CD4-positive, alpha-beta T cell (primary cell): ENCODE measurements at regions not wholly inside any gene's neighbourhood (a gene's known extent, or its start where the extent isn't known, plus 50 kb on each side); places are given as distances from the start of the nearest gene placed in this dataset.

ENCODE experiments used
- ATAC-seq: fragments of 200-7000 bp; cut with Tn5 transposase; one replicate; pipeline ENCODE4 v1.10.0; 2022; ENCODE audit warnings: mild to moderate bottlenecking; ENCODE audit not compliant: poor library complexity
- CTCF ChIA-PET: fragments of 350-600 bp; sonication (Branson Sonifier 250); formaldehyde crosslinking; loops from one replicate; lab custom pipeline; 2021; ENCODE audit warnings: antibody characterized with exemption, inconsistent platforms; lab: Charles Lee
- POLR2A ChIA-PET: fragments of 350-600 bp; sonication (Branson Sonifier 250); formaldehyde crosslinking; loops from one replicate; lab custom pipeline; 2021; ENCODE audit warnings: antibody characterized with exemption, inconsistent platforms; lab: Charles Lee
- DNase-seq, 14 experiments: peaks; one replicate each; pipeline ENCODE4 v3.0.0-alpha.2; 2013 to 2020; ENCODE audit warnings: mixed read lengths in 2 of 14
- H3K27ac ChIP-seq, 2 donors: one replicate each; pipeline versions ENCODE4 v1.5.1 to v1.7.0; 2013; ENCODE audit warnings: low read length in 2 of 2, low read depth in 1 of 2, mild to moderate bottlenecking in 1 of 2
- H3K27me3 ChIP-seq, 2 experiments: 1 replicate in 1 of 2; 2 replicates in 1 of 2; pipeline versions ENCODE4 v1.6.1 to v1.7.0; 2013; ENCODE audit warnings: low read length in 2 of 2, control low read depth in 1 of 2, mild to moderate bottlenecking in 1 of 2, moderate library complexity in 1 of 2; ENCODE audit not compliant: insufficient read depth in 2 of 2, control insufficient read depth in 1 of 2
- H3K36me3 ChIP-seq: one replicate; pipeline ENCODE4 v1.6.1; 2013; ENCODE audit warnings: low read length, control low read depth; ENCODE audit not compliant: insufficient read depth
- H3K4me1 ChIP-seq: one replicate; pipeline ENCODE4 v1.6.1; 2013; ENCODE audit warnings: low read length, control low read depth; ENCODE audit not compliant: insufficient read depth
- H3K4me3 ChIP-seq: one replicate; pipeline ENCODE4 v1.5.1; 2013; ENCODE audit warnings: mild to moderate bottlenecking, low read length, moderate library complexity
- H3K9me3 ChIP-seq, 2 experiments: 1 replicate in 1 of 2; 2 replicates in 1 of 2; pipeline versions ENCODE4 v1.6.1 to v1.7.0; 2013; ENCODE audit warnings: low read length in 2 of 2, mild to moderate bottlenecking in 2 of 2, control low read depth in 1 of 2, moderate library complexity in 1 of 2; ENCODE audit not compliant: control insufficient read depth in 1 of 2, insufficient read depth in 1 of 2
- H3K27ac Mint-ChIP-seq: one replicate; pipeline ENCODE4 v1.8.0; 2020; ENCODE audit warnings: mixed read lengths
- H3K27me3 Mint-ChIP-seq: one replicate; pipeline ENCODE4 v1.8.0; 2021; ENCODE audit warnings: mixed read lengths
- H3K36me3 Mint-ChIP-seq: one replicate; pipeline ENCODE4 v1.8.0; 2021; ENCODE audit warnings: low read depth, mixed read lengths
- H3K4me1 Mint-ChIP-seq: one replicate; pipeline ENCODE4 v1.8.0; 2021; ENCODE audit warnings: low read depth, mixed read lengths
- H3K4me3 Mint-ChIP-seq: one replicate; pipeline ENCODE4 v1.8.0; 2020; ENCODE audit warnings: mild to moderate bottlenecking, mixed read lengths
- H3K9me3 Mint-ChIP-seq: one replicate; pipeline ENCODE4 v1.8.0; 2020; ENCODE audit warnings: mixed read lengths
- intact Hi-C, 2 experiments: fragments of 100-400 bp; cut with DNase I in 1 of 2; cut with micrococcal nuclease in 1 of 2; formaldehyde crosslinking; loops; one replicate each; pipeline versions ENCODE4 v1.15.1 to v1.9.0; 2023 to 2025; cut with DNase I, micrococcal nuclease
- TF ChIP-seq, protein P1 (sequence below): fragments of 200-600 bp; IDR thresholded peaks from one replicate; pipeline ENCODE4 v1.8.0; 2022; ENCODE audit warnings: antibody characterized with exemption, mild to moderate bottlenecking

DNA sequence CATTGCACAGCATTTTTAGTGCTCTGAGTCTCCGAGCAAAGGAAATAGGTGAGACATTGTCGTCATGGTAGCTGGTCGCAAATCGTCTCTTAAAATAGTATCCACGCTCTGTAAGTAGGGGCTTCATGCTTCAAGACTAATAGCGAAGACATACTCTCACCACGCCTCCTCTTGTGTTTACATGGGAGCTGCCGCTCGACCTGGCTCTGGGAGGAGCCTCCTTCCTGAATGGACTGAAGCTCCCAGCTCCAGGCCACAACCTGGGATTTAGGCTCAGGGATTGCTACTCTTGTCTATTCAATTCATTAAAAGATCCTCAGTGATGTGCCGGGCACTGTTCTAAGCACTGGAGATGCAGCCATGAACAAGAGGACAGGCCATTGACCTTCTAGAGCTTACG lies 196.1 kb upstream of the GALNT17 start:
- H3K4me3 Mint-ChIP-seq, result no peak overlapping the region
- DNase-seq (no peak), ATAC-seq (no peak)
- H3K36me3 ChIP-seq, result no peaks in the 10 kb centered on the region
- no peak overlapping the region for H3K4me3 ChIP-seq
- H3K27ac ChIP-seq, result no peak overlapping the region
- H3K4me1 ChIP-seq, result no peaks in the 10 kb centered on the region
- no peaks in the 10 kb centered on the region for H3K27me3 Mint-ChIP-seq
- peaks cover 10% of the 10 kb centered on the region for H3K9me3 Mint-ChIP-seq
- H3K4me1 Mint-ChIP-seq, result no peaks in the 10 kb centered on the region
- no peak overlapping the region for H3K27ac Mint-ChIP-seq
- POLR2A ChIA-PET, result no interaction called here
- intact Hi-C loops, result no loop called here
- TF ChIP-seq, protein P1, sequence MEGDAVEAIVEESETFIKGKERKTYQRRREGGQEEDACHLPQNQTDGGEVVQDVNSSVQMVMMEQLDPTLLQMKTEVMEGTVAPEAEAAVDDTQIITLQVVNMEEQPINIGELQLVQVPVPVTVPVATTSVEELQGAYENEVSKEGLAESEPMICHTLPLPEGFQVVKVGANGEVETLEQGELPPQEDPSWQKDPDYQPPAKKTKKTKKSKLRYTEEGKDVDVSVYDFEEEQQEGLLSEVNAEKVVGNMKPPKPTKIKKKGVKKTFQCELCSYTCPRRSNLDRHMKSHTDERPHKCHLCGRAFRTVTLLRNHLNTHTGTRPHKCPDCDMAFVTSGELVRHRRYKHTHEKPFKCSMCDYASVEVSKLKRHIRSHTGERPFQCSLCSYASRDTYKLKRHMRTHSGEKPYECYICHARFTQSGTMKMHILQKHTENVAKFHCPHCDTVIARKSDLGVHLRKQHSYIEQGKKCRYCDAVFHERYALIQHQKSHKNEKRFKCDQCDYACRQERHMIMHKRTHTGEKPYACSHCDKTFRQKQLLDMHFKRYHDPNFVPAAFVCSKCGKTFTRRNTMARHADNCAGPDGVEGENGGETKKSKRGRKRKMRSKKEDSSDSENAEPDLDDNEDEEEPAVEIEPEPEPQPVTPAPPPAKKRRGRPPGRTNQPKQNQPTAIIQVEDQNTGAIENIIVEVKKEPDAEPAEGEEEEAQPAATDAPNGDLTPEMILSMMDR, result no peak
- H3K36me3 Mint-ChIP-seq, result no peaks in the 10 kb centered on the region
- H3K9me3 ChIP-seq, result peaks cover 0 to 19% of the 10 kb centered on the region in 2 experiments
- CTCF ChIA-PET, result no interaction called here
- H3K27me3 ChIP-seq, result peaks cover 0 to 2% of the 10 kb centered on the region in 2 experiments

DNA sequence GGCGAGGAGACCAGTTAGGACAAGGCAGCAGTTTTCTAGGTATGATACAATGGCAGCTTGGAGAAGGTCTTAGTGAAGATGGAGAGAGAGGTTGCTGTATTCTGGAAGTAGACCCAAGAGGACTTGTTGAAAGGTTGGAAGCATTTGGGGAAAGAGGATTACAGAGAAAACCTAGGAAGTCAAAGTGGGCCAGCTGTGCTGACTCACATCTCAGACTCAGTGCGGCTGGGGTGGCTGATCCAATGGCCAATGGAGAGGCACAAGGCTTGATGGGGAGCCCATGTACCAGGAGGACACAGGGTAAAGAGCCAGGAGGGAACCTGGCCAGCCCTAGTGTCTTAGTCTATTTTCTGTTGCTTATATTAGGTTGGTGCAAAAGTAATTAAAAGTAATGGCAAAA lies 194.5 kb upstream of the GALNT17 start:
- TF ChIP-seq, protein P1, result no peak
- H3K4me3 Mint-ChIP-seq, result no peak overlapping the region
- Histone ChIP-seq H3K9me3 (peaks cover 0 to 19% of the 10 kb centered on the region in 2 experiments), H3K27ac (no peak overlapping the region), H3K4me3 (no peak overlapping the region), H3K27me3 (peaks cover 0 to 2% of the 10 kb centered on the region in 2 experiments), H3K36me3 (no peaks in the 10 kb centered on the region), H3K4me1 (no peaks in the 10 kb centered on the region)
- peaks cover 8% of the 10 kb centered on the region for H3K9me3 Mint-ChIP-seq
- POLR2A ChIA-PET, result no interaction called here
- no peaks in the 10 kb centered on the region for H3K36me3 Mint-ChIP-seq
- no peak overlapping the region for H3K27ac Mint-ChIP-seq
- DNase-seq, result no peak
- CTCF ChIA-PET, result interaction anchor here (0.7 kb wide), 1 partner anchor 1642 kb away, joined by 3 read pairs; no protein-coding TSS in a partner anchor
- H3K4me1 Mint-ChIP-seq, result no peaks in the 10 kb centered on the region
- H3K27me3 Mint-ChIP-seq, result no peaks in the 10 kb centered on the region
- intact Hi-C loops, result no loop called here
- ATAC-seq, result no peak

DNA sequence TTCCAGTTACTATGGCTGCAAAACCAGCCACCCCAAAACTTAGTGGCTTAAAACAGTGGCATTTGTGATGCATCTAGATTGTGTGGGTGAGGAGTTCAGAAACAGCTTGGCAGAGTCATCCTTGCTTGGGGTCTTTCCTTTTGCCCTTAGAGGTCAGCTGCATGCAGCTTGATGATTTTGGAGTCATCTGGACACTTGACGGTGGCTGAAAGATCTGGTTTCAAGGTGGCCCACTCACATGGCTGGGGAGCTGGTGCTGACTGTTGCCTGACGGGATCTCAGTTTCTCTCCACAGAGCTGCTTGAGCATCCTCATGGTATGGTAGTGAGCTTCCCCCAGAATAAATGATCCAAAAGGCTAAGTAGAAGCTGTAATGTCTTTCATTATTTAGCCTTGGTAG lies 191.3 kb upstream of the GALNT17 start:
- TF ChIP-seq, protein P1, result no peak

More for the DNA sequence above, 191.3 kb upstream of the GALNT17 start:
- Histone ChIP-seq H3K4me3 (no peak overlapping the region), H3K27ac (no peak overlapping the region), H3K4me1 (no peaks in the 10 kb centered on the region), H3K36me3 (no peaks in the 10 kb centered on the region), H3K27me3 (no peaks in the 10 kb centered on the region), H3K9me3 (peaks cover 0 to 15% of the 10 kb centered on the region in 2 experiments)
- Mint-ChIP-seq H3K27ac (no peak overlapping the region), H3K4me3 (no peak overlapping the region), H3K4me1 (no peaks in the 10 kb centered on the region), H3K36me3 (no peaks in the 10 kb centered on the region), H3K9me3 (peaks cover 8% of the 10 kb centered on the region), H3K27me3 (no peaks in the 10 kb centered on the region)
- ATAC-seq (no peak), DNase-seq (no peak)
- POLR2A ChIA-PET, result no interaction called here
- intact Hi-C loops, result no loop called here
- CTCF ChIA-PET, result no interaction called here
